GM13976 (cell line): ENCODE measurements at regions not wholly inside any gene's neighbourhood (a gene's known extent, or its start where the extent isn't known, plus 50 kb on each side); places are given as distances from the start of the nearest gene placed in this dataset.

Experiments used
- DNase-seq: peaks from one replicate; pipeline ENCODE4 v3.0.0; 2012; ENCODE audit warnings: low spot score
- CTCF ChIP-seq: IDR thresholded peaks from 2 replicates; pipeline ENCODE4 v1.5.1; 2012; ENCODE audit warnings: borderline replicate concordance, mild to moderate bottlenecking; ENCODE audit not compliant: insufficient read depth; ENCODE audit errors: extremely low read depth, missing control alignments, control extremely low read depth
- in situ Hi-C: fragments of 300-500 bp; cut with MboI; formaldehyde crosslinking; loops from one replicate; pipeline ENCODE4 v1.12.0; 2022; ENCODE audit warnings: low sequenced_read_pairs, mixed read lengths, inconsistent platforms; ENCODE audit not compliant: unreplicated experiment

- no peak for TF ChIP-seq CTCF
- in situ Hi-C loops = no loop called here
- DNase-seq = no peak
Measured at GRCh38 chr10:3350205-3350604, 177.6 kb upstream of the PITRM1 start.

- in situ Hi-C loops = no loop called here
- DNase-seq = no peak
- TF ChIP-seq CTCF = no peak
Measured at GRCh38 chr10:3348564-3348963, 176.0 kb upstream of the PITRM1 start.

- TF ChIP-seq CTCF = no peak
- in situ Hi-C loops = no loop called here
- DNase-seq = no peak
Measured at GRCh38 chr10:3347413-3348182, 175.0 kb upstream of the PITRM1 start.

- no peak for TF ChIP-seq CTCF
- DNase-seq = no peak
- in situ Hi-C loops = no loop called here
Measured at GRCh38 chr10:3346851-3347250, 174.3 kb upstream of the PITRM1 start.

- no peak for TF ChIP-seq CTCF
- in situ Hi-C loops = no loop called here
- no peak for DNase-seq
Measured at GRCh38 chr10:3342771-3343170, 170.2 kb upstream of the PITRM1 start.

GRCh38 chr10:3340127-3340730, 167.6 kb upstream of the PITRM1 start:
- no peak for TF ChIP-seq CTCF
- in situ Hi-C loops = no loop called here
- no peak for DNase-seq
